ENCODE measurements at regions not wholly inside any gene's neighbourhood (a gene's known extent, or its start where the extent isn't known, plus 50 kb on each side); places are given as distances from the start of the nearest gene placed in this dataset.

GRCh38 chr2:59590798-59591197, 962.7 kb downstream of the BCL11A start:
- Histone ChIP-seq H3K27ac (replicated peaks) (no peak overlapping the region), H3K4me3 (replicated peaks; ENCODE audit: insufficient read depth, low read length) (no peak overlapping the region), H3K27me3 (ENCODE audit: insufficient read depth, poor library complexity, severe bottlenecking) (no peaks in the 10 kb centered on the region)
- no peak for DNase-seq (ENCODE audit: low read depth in 1 of 2, low spot score in 1 of 2)
- no peak for TF ChIP-seq POLR2AphosphoS5 (IDR thresholded peaks at IDR 0.05; ENCODE audit: low read depth)
- TF ChIP-seq GABPA (IDR thresholded peaks at IDR 0.05; ENCODE audit: low read depth), result no peak
- no peak for TF ChIP-seq CTCF (IDR thresholded peaks at IDR 0.05; ENCODE audit: insufficient read depth, low read length)
- TF ChIP-seq SPI1 (IDR thresholded peaks at IDR 0.05; ENCODE audit: borderline replicate concordance, low read depth), result no peak
- TF ChIP-seq REST (IDR thresholded peaks at IDR 0.05; ENCODE audit: insufficient replicate concordance, low read depth), result no peak

- no peak for DNase-seq (ENCODE audit: low read depth in 1 of 2, low spot score in 1 of 2)
- Histone ChIP-seq H3K27ac (replicated peaks) (no peak overlapping the region), H3K27me3 (ENCODE audit: insufficient read depth, poor library complexity, severe bottlenecking) (no peaks in the 10 kb centered on the region), H3K4me3 (replicated peaks; ENCODE audit: insufficient read depth, low read length) (no peak overlapping the region)
- TF ChIP-seq POLR2AphosphoS5 (IDR thresholded peaks at IDR 0.05; ENCODE audit: low read depth), result no peak
- no peak for TF ChIP-seq SPI1 (IDR thresholded peaks at IDR 0.05; ENCODE audit: borderline replicate concordance, low read depth)
- no peak for TF ChIP-seq GABPA (IDR thresholded peaks at IDR 0.05; ENCODE audit: low read depth)
Measured at GRCh38 chr2:59589881-59590280, 963.6 kb downstream of the BCL11A start.

- Histone ChIP-seq H3K27ac (replicated peaks) (no peak overlapping the region), H3K27me3 (ENCODE audit: insufficient read depth, poor library complexity, severe bottlenecking) (no peaks in the 10 kb centered on the region), H3K4me3 (replicated peaks; ENCODE audit: insufficient read depth, low read length) (no peak overlapping the region)
- TF ChIP-seq REST (IDR thresholded peaks at IDR 0.05; ENCODE audit: insufficient replicate concordance, low read depth), result no peak
- TF ChIP-seq POLR2AphosphoS5 (IDR thresholded peaks at IDR 0.05; ENCODE audit: low read depth), result no peak
- TF ChIP-seq GABPA (IDR thresholded peaks at IDR 0.05; ENCODE audit: low read depth), result no peak
- TF ChIP-seq CTCF (IDR thresholded peaks at IDR 0.05; ENCODE audit: insufficient read depth, low read length), result no peak
- TF ChIP-seq SPI1 (IDR thresholded peaks at IDR 0.05; ENCODE audit: borderline replicate concordance, low read depth), result no peak
- DNase-seq (ENCODE audit: low read depth in 1 of 2, low spot score in 1 of 2), result no peak
Measured at GRCh38 chr2:59588286-59588685, 965.2 kb downstream of the BCL11A start.

GRCh38 chr2:59586176-59586575, 967.3 kb downstream of the BCL11A start:
- no peak for DNase-seq (ENCODE audit: low read depth in 1 of 2, low spot score in 1 of 2)
- TF ChIP-seq POLR2AphosphoS5 (IDR thresholded peaks at IDR 0.05; ENCODE audit: low read depth), result no peak
- no peak for TF ChIP-seq SPI1 (IDR thresholded peaks at IDR 0.05; ENCODE audit: borderline replicate concordance, low read depth)
- TF ChIP-seq CTCF (IDR thresholded peaks at IDR 0.05; ENCODE audit: insufficient read depth, low read length), result no peak
- TF ChIP-seq GABPA (IDR thresholded peaks at IDR 0.05; ENCODE audit: low read depth), result no peak
- no peak for TF ChIP-seq REST (IDR thresholded peaks at IDR 0.05; ENCODE audit: insufficient replicate concordance, low read depth)

More at GRCh38 chr2:59586176-59586575, 967.3 kb downstream of the BCL11A start:
- H3K4me3 ChIP-seq (replicated peaks; ENCODE audit: insufficient read depth, low read length), result no peak overlapping the region
- H3K27me3 ChIP-seq (ENCODE audit: insufficient read depth, poor library complexity, severe bottlenecking), result no peaks in the 10 kb centered on the region
- H3K27ac ChIP-seq (replicated peaks), result no peak overlapping the region

All from HL-60 (cell line).